ENCODE measurements at regions not wholly inside any gene's neighbourhood (a gene's known extent, or its start where the extent isn't known, plus 50 kb on each side); places are given as distances from the start of the nearest gene placed in this dataset.
"Not testable (repeated sequence)": the region's sequence is repeated elsewhere in the genome, so short reads cannot be mapped to it uniquely, and the experiment has no call there.

GRCh38 chr18:39311111-39311712 lies 1745.6 kb upstream of the CELF4 start:
- no peak for DNase-seq

GRCh38 chr18:39308931-39309521 lies 1743.4 kb upstream of the CELF4 start:
- DNase-seq, result not testable (repeated sequence)

- no peak for DNase-seq
Observed at GRCh38 chr18:39305766-39306165, 1740.2 kb upstream of the CELF4 start.

- no peak for DNase-seq
Observed at GRCh38 chr18:39302481-39302880, 1736.9 kb upstream of the CELF4 start.

- DNase-seq, result no peak
Observed at GRCh38 chr18:39299152-39299551, 1733.6 kb upstream of the CELF4 start.

GRCh38 chr18:39297225-39297624 lies 1731.6 kb upstream of the CELF4 start:
- DNase-seq, result no peak

- no peak for DNase-seq
Observed at GRCh38 chr18:39296293-39296888, 1730.8 kb upstream of the CELF4 start.

- no peak for DNase-seq
Observed at GRCh38 chr18:39276764-39277163, 1711.2 kb upstream of the CELF4 start.

- no peak for DNase-seq
Observed at GRCh38 chr18:39274535-39274934, 1708.9 kb upstream of the CELF4 start.

- no peak for DNase-seq
Observed at GRCh38 chr18:39272230-39272629, 1706.6 kb upstream of the CELF4 start.

GRCh38 chr18:39271654-39272053 lies 1706.1 kb upstream of the CELF4 start:
- DNase-seq, result no peak

GRCh38 chr18:39260565-39260964 lies 1695.0 kb upstream of the CELF4 start:
- DNase-seq, result no peak

GRCh38 chr18:39259736-39260135 lies 1694.1 kb upstream of the CELF4 start:
- no peak for DNase-seq

- DNase-seq, result no peak
Observed at GRCh38 chr18:39244242-39244641, 1678.6 kb upstream of the CELF4 start.

GRCh38 chr18:39241534-39241933 lies 1675.9 kb upstream of the CELF4 start:
- DNase-seq, result no peak

GRCh38 chr18:39238981-39239660 lies 1673.5 kb upstream of the CELF4 start:
- no peak for DNase-seq

- DNase-seq, result no peak
Observed at GRCh38 chr18:39235118-39235719, 1669.6 kb upstream of the CELF4 start.

- no peak for DNase-seq
Observed at GRCh38 chr18:39232937-39233336, 1667.3 kb upstream of the CELF4 start.

- DNase-seq, result no peak
Observed at GRCh38 chr18:39232490-39232889, 1666.9 kb upstream of the CELF4 start.

- DNase-seq, result no peak
Observed at GRCh38 chr18:39230086-39230803, 1664.6 kb upstream of the CELF4 start.

- not testable (repeated sequence) for DNase-seq
Observed at GRCh38 chr18:39227769-39228168, 1662.2 kb upstream of the CELF4 start.

- DNase-seq, result no peak
Observed at GRCh38 chr18:39225373-39225772, 1659.8 kb upstream of the CELF4 start.

GRCh38 chr18:39223283-39223682 lies 1657.7 kb upstream of the CELF4 start:
- DNase-seq, result no peak
